H9 (cell line): ENCODE measurements at regions not wholly inside any gene's neighbourhood (a gene's known extent, or its start where the extent isn't known, plus 50 kb on each side); places are given as distances from the start of the nearest gene placed in this dataset.

Experiments
- DNase-seq: peaks from one replicate; pipeline ENCODE4 v3.0.0-alpha.2; 2017
- H2AFZ ChIP-seq: one replicate; pipeline ENCODE4 v1.6.1; 2013; ENCODE audit warnings: mild to moderate bottlenecking, low read length, control low read depth, moderate library complexity
- H2AK5ac ChIP-seq: 2 replicates; pipeline ENCODE4 v1.6.1; 2013; ENCODE audit warnings: low read length, control low read depth, mixed read lengths; ENCODE audit not compliant: insufficient read length
- H2BK120ac ChIP-seq: one replicate; pipeline ENCODE4 v1.6.1; 2013; ENCODE audit warnings: low read depth, mild to moderate bottlenecking, low read length, control low read depth, inconsistent platforms; ENCODE audit not compliant: poor library complexity, severe bottlenecking
- H2BK12ac ChIP-seq: 2 replicates; pipeline ENCODE4 v1.6.1; 2013; ENCODE audit warnings: low read length, control low read depth, mixed read lengths, low read depth; ENCODE audit not compliant: insufficient read length
- H2BK15ac ChIP-seq: 2 replicates; pipeline ENCODE4 v1.6.1; 2013; ENCODE audit warnings: low read depth, low read length, control low read depth
- H2BK20ac ChIP-seq: one replicate; pipeline ENCODE4 v1.6.1; 2013; ENCODE audit warnings: low read depth, mild to moderate bottlenecking, low read length, control low read depth, inconsistent platforms; ENCODE audit not compliant: poor library complexity, severe bottlenecking
- H2BK5ac ChIP-seq: 2 replicates; pipeline ENCODE4 v1.6.1; 2013; ENCODE audit warnings: low read length, control low read depth, mixed read lengths; ENCODE audit not compliant: insufficient read length
- H3K14ac ChIP-seq: 2 replicates; pipeline ENCODE4 v1.6.1; 2013; ENCODE audit warnings: low read length, control low read depth; ENCODE audit not compliant: insufficient read depth
- H3K18ac ChIP-seq: 2 replicates; pipeline ENCODE4 v1.6.1; 2013; ENCODE audit warnings: low read depth, mild to moderate bottlenecking, mixed read lengths, low read length, control low read depth; ENCODE audit not compliant: insufficient read length
- H3K23ac ChIP-seq: 2 replicates; pipeline ENCODE4 v1.6.1; 2013; ENCODE audit warnings: low read length, control low read depth, mixed read lengths, low read depth; ENCODE audit not compliant: insufficient read length
- H3K23me2 ChIP-seq: 2 replicates; pipeline ENCODE4 v1.6.1; 2013; ENCODE audit warnings: low read depth, mild to moderate bottlenecking, mixed read lengths, low read length, control low read depth; ENCODE audit not compliant: insufficient read length, poor library complexity, severe bottlenecking
- H3K27ac ChIP-seq: 2 replicates; pipeline ENCODE4 v1.5.1; 2013; ENCODE audit warnings: low read length, control low read depth, mixed read lengths, low read depth; ENCODE audit not compliant: insufficient read length
- H3K27me3 ChIP-seq: 2 replicates; pipeline ENCODE4 v1.6.1; 2013; ENCODE audit warnings: low read length, control low read depth, inconsistent platforms; ENCODE audit not compliant: insufficient read depth
- H3K4ac ChIP-seq: 2 replicates; pipeline ENCODE4 v1.6.1; 2013; ENCODE audit warnings: low read depth, mild to moderate bottlenecking, control low read depth, inconsistent platforms, low read length, moderate library complexity
- H3K4me1 ChIP-seq: 2 replicates; pipeline ENCODE4 v1.6.1; 2013; ENCODE audit warnings: low read length, control low read depth, inconsistent platforms; ENCODE audit not compliant: insufficient read depth
- H3K4me2 ChIP-seq: 2 replicates; pipeline ENCODE4 v1.6.1; 2013; ENCODE audit warnings: low read length, control low read depth, mixed read lengths; ENCODE audit not compliant: insufficient read length, insufficient read depth
- H3K56ac ChIP-seq: 2 replicates; pipeline ENCODE4 v1.6.1; 2013; ENCODE audit warnings: low read depth, mild to moderate bottlenecking, mixed read lengths, low read length, control low read depth; ENCODE audit not compliant: insufficient read length
- H3K79me1 ChIP-seq: 2 replicates; pipeline ENCODE4 v1.6.1; 2013; ENCODE audit warnings: low read depth, mild to moderate bottlenecking, moderate library complexity, low read length, control low read depth, inconsistent platforms; ENCODE audit not compliant: insufficient read depth, poor library complexity, severe bottlenecking
- H3K79me2 ChIP-seq: 2 replicates; pipeline ENCODE4 v1.6.1; 2013; ENCODE audit warnings: low read length, control low read depth, inconsistent platforms; ENCODE audit not compliant: insufficient read depth
- H3K9ac ChIP-seq: 2 replicates; pipeline ENCODE4 v1.6.1; 2013; ENCODE audit warnings: low read length, control low read depth, mixed read lengths; ENCODE audit not compliant: insufficient read length; ENCODE audit errors: extremely low read depth
- H3K9me3 ChIP-seq: one replicate; pipeline ENCODE4 v1.6.1; 2013; ENCODE audit warnings: low read depth, low read length, inconsistent platforms; ENCODE audit not compliant: control insufficient read depth
- H3T11ph ChIP-seq: one replicate; pipeline ENCODE4 v1.6.1; 2013; ENCODE audit warnings: mild to moderate bottlenecking, low read length, control low read depth, inconsistent platforms
- H4K20me1 ChIP-seq: one replicate; pipeline ENCODE4 v1.6.1; 2013; ENCODE audit not compliant: control insufficient read depth, insufficient read length, insufficient read depth
- H4K5ac ChIP-seq: 2 replicates; pipeline ENCODE4 v1.6.1; 2013; ENCODE audit warnings: low read depth, mild to moderate bottlenecking, mixed read lengths, low read length, control low read depth; ENCODE audit not compliant: insufficient read length
- H4K8ac ChIP-seq: replicated peaks from 2 replicates; pipeline ENCODE4 v1.6.1; 2013; ENCODE audit warnings: low read length, control low read depth, mixed read lengths, low read depth; ENCODE audit not compliant: insufficient read length
- H4K91ac ChIP-seq: 2 replicates; pipeline ENCODE4 v1.6.1; 2013; ENCODE audit warnings: low read depth, mild to moderate bottlenecking, moderate library complexity, mixed read lengths, low read length, control low read depth; ENCODE audit not compliant: insufficient read length
- H3K27ac Mint-ChIP-seq, 3 experiments: 2 replicates in 2 of 3; 3 replicates in 1 of 3; pipeline ENCODE4 v1.8.0; 2020 to 2021; ENCODE audit warnings: mixed read lengths in 3 of 3, mild to moderate bottlenecking in 1 of 3, moderate library complexity in 1 of 3
- H3K27me3 Mint-ChIP-seq: 2 replicates; pipeline ENCODE4 v1.8.0; 2021; ENCODE audit warnings: low read depth, mild to moderate bottlenecking, moderate library complexity, mixed read lengths
- H3K36me3 Mint-ChIP-seq, 3 experiments: 2 replicates in 2 of 3; 3 replicates in 1 of 3; pipeline ENCODE4 v1.8.0; 2020 to 2021; ENCODE audit warnings: low read depth in 3 of 3, mixed read lengths in 3 of 3; ENCODE audit not compliant: insufficient read depth in 1 of 3
- H3K4me1 Mint-ChIP-seq, 2 experiments: 2 replicates each; pipeline ENCODE4 v1.8.0; 2020; ENCODE audit warnings: mixed read lengths in 2 of 2
- H3K4me3 Mint-ChIP-seq, 2 experiments: 2 replicates in 1 of 2; 3 replicates in 1 of 2; pipeline ENCODE4 v1.8.0; 2020 to 2021; ENCODE audit warnings: mild to moderate bottlenecking in 2 of 2, mixed read lengths in 2 of 2, moderate library complexity in 1 of 2
- H3K9me3 Mint-ChIP-seq, 2 experiments: 2 replicates in 1 of 2; 3 replicates in 1 of 2; pipeline ENCODE4 v1.8.0; 2020; ENCODE audit warnings: mild to moderate bottlenecking in 2 of 2, mixed read lengths in 2 of 2, moderate library complexity in 1 of 2
- CTCF ChIP-seq: fragments of 200-600 bp; sonication (generic); conservative IDR thresholded peaks from 3 replicates; pipeline ENCODE4 v1.8.0; 2021; ENCODE audit warnings: antibody characterized with exemption, mild to moderate bottlenecking
- WGBS: extraction: QIAGEN DNeasy Blood & Tissue Kit; methylation state at CpG from one replicate; pipeline ENCODE4 v1.1.7; 2013; ENCODE audit warnings: missing lambda C conversion rate, low lambda C conversion rate, mixed read lengths; ENCODE audit not compliant: insufficient read length; ENCODE audit errors: extremely low coverage; 5-methylcytosine and 5-hydroxymethylcytosine counted together

- peaks cover 93% of the 10 kb centered on the region for H3K27me3 Mint-ChIP-seq
- H3K36me3 Mint-ChIP-seq: no peaks in the 10 kb centered on the region
- H3K4me3 Mint-ChIP-seq: no peak overlapping the region
- no peak overlapping the region for H3K56ac ChIP-seq
- H2BK15ac ChIP-seq: no peak overlapping the region
- H3K4me1 Mint-ChIP-seq: peaks cover 9 to 17% of the 10 kb centered on the region in 2 experiments
- H3K4ac ChIP-seq: no peak overlapping the region
- no peak overlapping the region for H2BK20ac ChIP-seq
- H4K8ac ChIP-seq: no peak overlapping the region
- H2AK5ac ChIP-seq: no peak overlapping the region
- H3K27me3 ChIP-seq: peaks cover 26% of the 10 kb centered on the region
- H4K5ac ChIP-seq: no peak overlapping the region
- no peaks in the 10 kb centered on the region for H4K20me1 ChIP-seq
- no peak overlapping the region for H3K9ac ChIP-seq
- H3K23me2 ChIP-seq: no peaks in the 10 kb centered on the region
- no peak overlapping the region for H3K14ac ChIP-seq
- H2BK5ac ChIP-seq: no peak overlapping the region
- H3K27ac Mint-ChIP-seq: no peak overlapping the region
- H2BK12ac ChIP-seq: no peak overlapping the region
- H3K27ac ChIP-seq: no peak overlapping the region
- H2BK120ac ChIP-seq: no peak overlapping the region
- no peak for DNase-seq
- no peak overlapping the region for H3T11ph ChIP-seq
- H4K91ac ChIP-seq: no peak overlapping the region
- no peaks in the 10 kb centered on the region for H3K79me1 ChIP-seq
- H3K79me2 ChIP-seq: no peaks in the 10 kb centered on the region
- no peak overlapping the region for H2AFZ ChIP-seq
- H3K18ac ChIP-seq: no peak overlapping the region
- no CpG with 5 or more reads among the region's 4 CpGs for WGBS
- no peak overlapping the region for H3K4me2 ChIP-seq
- TF ChIP-seq CTCF: peak; percentile 60
- no peaks in the 10 kb centered on the region for H3K4me1 ChIP-seq
- no peak overlapping the region for H3K23ac ChIP-seq
- H3K9me3 ChIP-seq: no peaks in the 10 kb centered on the region
- H3K9me3 Mint-ChIP-seq: no peaks in the 10 kb centered on the region
These were observed 127.3 kb upstream of the TOP3B start for GRCh38 chr22:22109693-22110466.
